Duodenal mucosa (tissue), 2 donors: ENCODE measurements at regions not wholly inside any gene's neighbourhood (a gene's known extent, or its start where the extent isn't known, plus 50 kb on each side); places are given as distances from the start of the nearest gene placed in this dataset.

Source experiments
- H3K27ac ChIP-seq: one replicate; pipeline ENCODE4 v1.7.0; 2013; ENCODE audit warnings: low read depth, low read length
- H3K27me3 ChIP-seq, 2 donors: one replicate each; pipeline ENCODE4 v1.7.0; 2013; ENCODE audit warnings: low read length in 2 of 2, control low read depth in 1 of 2; ENCODE audit not compliant: insufficient read depth in 2 of 2, control insufficient read depth in 1 of 2
- H3K36me3 ChIP-seq, 2 donors: one replicate each; pipeline ENCODE4 v1.7.0; 2013; ENCODE audit warnings: low read length in 2 of 2, control low read depth in 1 of 2; ENCODE audit not compliant: insufficient read depth in 2 of 2, control insufficient read depth in 1 of 2
- H3K4me1 ChIP-seq, 2 donors: one replicate each; pipeline ENCODE4 v1.7.0; 2013; ENCODE audit warnings: low read length in 2 of 2, control low read depth in 1 of 2; ENCODE audit not compliant: insufficient read depth in 2 of 2, control insufficient read depth in 1 of 2
- H3K4me3 ChIP-seq, 2 donors: one replicate each; pipeline ENCODE4 v1.7.0; 2013; ENCODE audit warnings: low read length in 2 of 2, low read depth in 1 of 2
- H3K9ac ChIP-seq, 2 donors: one replicate each; pipeline ENCODE4 v1.7.0; 2013; ENCODE audit warnings: low read length in 2 of 2, low read depth in 1 of 2
- H3K9me3 ChIP-seq, 2 donors: one replicate each; pipeline ENCODE4 v1.7.0; 2013; ENCODE audit warnings: low read length in 2 of 2, control low read depth in 1 of 2; ENCODE audit not compliant: control insufficient read depth in 1 of 2

DNA sequence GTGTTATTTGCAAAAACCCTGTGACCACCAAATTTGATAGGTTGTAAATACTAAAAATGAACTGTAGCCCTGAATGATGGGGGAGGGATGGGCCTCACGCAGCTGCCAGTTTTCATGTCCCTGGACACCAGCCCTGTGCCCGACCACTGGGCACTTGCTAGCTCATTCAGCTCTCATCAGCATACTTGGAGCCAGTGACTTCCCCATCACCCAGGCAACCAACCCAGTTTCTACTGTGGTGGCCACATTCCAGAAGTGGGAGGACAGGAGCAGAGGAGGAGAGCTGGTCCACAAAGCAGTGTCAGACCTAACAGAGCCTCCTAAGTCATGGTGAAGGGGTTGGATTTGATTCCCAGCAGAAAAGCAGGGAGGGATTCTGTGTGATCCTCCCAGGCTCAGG, 128.2 kb downstream of the CPEB2 start:
- Histone ChIP-seq H3K4me3 (no peak overlapping the region), H3K9me3 (no peaks in the 10 kb centered on the region), H3K27ac (no peak overlapping the region), H3K9ac (no peak overlapping the region), H3K27me3 (no peaks in the 10 kb centered on the region), H3K4me1 (no peaks in the 10 kb centered on the region), H3K36me3 (no peaks in the 10 kb centered on the region)

GRCh38 chr4:15131551-15131950, 129.3 kb downstream of the CPEB2 start:
- no peaks in the 10 kb centered on the region for H3K36me3 ChIP-seq
- H3K27me3 ChIP-seq: no peaks in the 10 kb centered on the region
- H3K9ac ChIP-seq: no peak overlapping the region
- no peaks in the 10 kb centered on the region for H3K4me1 ChIP-seq
- H3K27ac ChIP-seq: no peak overlapping the region
- no peak overlapping the region for H3K4me3 ChIP-seq
- H3K9me3 ChIP-seq: peaks cover 0 to 2% of the 10 kb centered on the region in 2 donors

DNA sequence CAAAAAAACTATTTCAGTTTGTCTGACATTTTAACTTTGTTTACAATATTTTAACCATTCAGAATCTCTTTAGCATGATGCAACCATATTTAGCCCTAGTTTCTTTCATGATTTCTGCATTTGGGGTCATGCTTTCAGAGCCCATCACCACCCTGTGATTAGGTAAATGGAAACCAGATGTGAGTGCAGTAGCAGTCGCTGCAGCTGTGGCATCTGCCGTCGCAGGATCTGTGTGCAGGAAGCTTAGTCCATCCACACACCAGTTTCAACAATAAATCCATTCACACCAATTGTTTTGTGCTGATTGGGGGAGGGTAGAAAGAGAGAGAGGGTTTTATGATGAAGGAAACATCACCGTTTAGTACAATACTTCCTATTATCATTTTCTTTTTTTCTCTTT, 130.5 kb downstream of the CPEB2 start:
- Histone ChIP-seq H3K27ac (no peak overlapping the region), H3K36me3 (no peaks in the 10 kb centered on the region), H3K4me3 (no peak overlapping the region), H3K27me3 (no peaks in the 10 kb centered on the region), H3K4me1 (no peaks in the 10 kb centered on the region), H3K9me3 (peaks cover 2 to 8% of the 10 kb centered on the region in 2 donors), H3K9ac (no peak overlapping the region)

DNA sequence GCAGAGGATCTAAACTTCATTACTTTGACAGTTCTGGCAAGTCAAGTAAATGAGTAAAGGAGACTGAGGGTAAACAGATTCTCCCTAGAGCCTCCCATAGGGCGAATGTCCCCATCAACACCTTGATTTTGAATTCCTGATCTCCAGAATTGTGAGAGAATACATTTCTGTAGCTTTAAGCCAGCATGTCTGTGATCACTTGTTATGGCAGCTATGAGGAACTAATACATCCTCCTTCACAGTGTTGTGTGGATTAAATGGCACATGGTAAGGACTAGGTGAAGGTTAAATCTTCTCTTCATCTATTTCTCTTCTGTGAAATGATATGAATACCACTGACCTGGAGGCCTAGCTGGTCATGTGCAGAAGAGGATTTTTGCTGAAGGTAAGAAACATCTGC, 137.3 kb downstream of the CPEB2 start:
- no peaks in the 10 kb centered on the region for H3K27me3 ChIP-seq
- no peak overlapping the region for H3K4me3 ChIP-seq
- peaks cover 2 to 8% of the 10 kb centered on the region in 2 donors for H3K9me3 ChIP-seq
- H3K36me3 ChIP-seq: no peaks in the 10 kb centered on the region
- H3K9ac ChIP-seq: no peak overlapping the region
- no peaks in the 10 kb centered on the region for H3K4me1 ChIP-seq
- no peak overlapping the region for H3K27ac ChIP-seq

- H3K27ac ChIP-seq: no peak overlapping the region
- H3K27me3 ChIP-seq: peaks cover 0 to 5% of the 10 kb centered on the region in 2 donors
- no peaks in the 10 kb centered on the region for H3K36me3 ChIP-seq
Observed at GRCh38 chr4:15142201-15142600, 139.9 kb downstream of the CPEB2 start.

GRCh38 chr4:15143551-15143950, 141.3 kb downstream of the CPEB2 start:
- Histone ChIP-seq H3K9ac (no peak overlapping the region), H3K9me3 (no peaks in the 10 kb centered on the region), H3K4me3 (no peak overlapping the region), H3K36me3 (no peaks in the 10 kb centered on the region), H3K27ac (no peak overlapping the region), H3K27me3 (peaks cover 0 to 5% of the 10 kb centered on the region in 2 donors), H3K4me1 (no peaks in the 10 kb centered on the region)

More at GRCh38 chr4:15142201-15142600, 139.9 kb downstream of the CPEB2 start:
- no peak overlapping the region for H3K4me3 ChIP-seq
- H3K4me1 ChIP-seq: no peaks in the 10 kb centered on the region
- no peak overlapping the region for H3K9ac ChIP-seq
- no peaks in the 10 kb centered on the region for H3K9me3 ChIP-seq

DNA sequence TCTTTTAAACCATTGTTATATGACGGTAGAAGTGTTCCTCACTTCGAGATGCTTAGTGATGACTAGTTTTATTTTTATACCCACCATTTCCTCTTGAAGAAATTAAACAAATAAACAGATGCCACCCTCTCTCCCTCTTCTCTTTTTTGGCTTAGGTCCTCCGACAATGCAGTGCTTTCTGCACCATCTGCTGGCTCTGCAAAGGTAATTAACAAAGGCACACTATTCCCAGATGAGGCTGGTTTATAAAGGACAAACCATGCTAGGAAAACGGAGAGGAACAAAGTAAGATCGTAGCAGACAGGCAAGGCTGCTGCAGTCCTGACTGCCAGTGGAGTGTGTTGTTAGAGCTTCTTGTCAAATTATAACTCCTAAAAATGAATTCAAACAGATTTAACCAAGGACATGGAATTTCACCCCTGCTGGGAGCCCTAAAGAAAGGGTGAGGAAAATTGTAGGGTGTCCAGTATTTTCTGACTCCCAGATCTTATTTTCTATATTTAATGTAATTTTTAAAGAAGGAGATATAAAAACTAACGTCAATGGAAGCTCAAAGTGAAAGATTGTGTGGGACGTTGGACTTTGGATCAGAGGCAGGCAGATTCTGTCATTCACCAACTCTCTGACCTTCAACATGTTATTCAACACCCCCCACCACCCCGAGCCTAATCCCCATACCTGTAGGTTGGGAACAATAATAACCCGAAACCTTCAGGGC, 142.1 kb downstream of the CPEB2 start:
- H3K4me1 ChIP-seq: no peaks in the 10 kb centered on the region
- H3K9me3 ChIP-seq: no peaks in the 10 kb centered on the region
- H3K27me3 ChIP-seq: peaks cover 0 to 5% of the 10 kb centered on the region in 2 donors
- H3K36me3 ChIP-seq: no peaks in the 10 kb centered on the region
- H3K27ac ChIP-seq: no peak overlapping the region
- H3K9ac ChIP-seq: no peak overlapping the region
- H3K4me3 ChIP-seq: no peak overlapping the region

GRCh38 chr4:15144967-15145295, 142.7 kb downstream of the CPEB2 start:
- no peaks in the 10 kb centered on the region for H3K9me3 ChIP-seq
- H3K4me3 ChIP-seq: no peak overlapping the region
- H3K27ac ChIP-seq: no peak overlapping the region
- no peak overlapping the region for H3K9ac ChIP-seq
- H3K27me3 ChIP-seq: peaks cover 0 to 5% of the 10 kb centered on the region in 2 donors
- no peaks in the 10 kb centered on the region for H3K4me1 ChIP-seq
- no peaks in the 10 kb centered on the region for H3K36me3 ChIP-seq

GRCh38 chr4:15145709-15146108, 143.4 kb downstream of the CPEB2 start:
- Histone ChIP-seq H3K9ac (no peak overlapping the region), H3K4me1 (no peaks in the 10 kb centered on the region), H3K27ac (no peak overlapping the region), H3K36me3 (no peaks in the 10 kb centered on the region), H3K4me3 (no peak overlapping the region), H3K9me3 (no peaks in the 10 kb centered on the region), H3K27me3 (peaks cover 0 to 5% of the 10 kb centered on the region in 2 donors)

- no peak overlapping the region for H3K27ac ChIP-seq
- no peaks in the 10 kb centered on the region for H3K4me1 ChIP-seq
- no peaks in the 10 kb centered on the region for H3K9me3 ChIP-seq
- no peak overlapping the region for H3K9ac ChIP-seq
- H3K36me3 ChIP-seq: no peaks in the 10 kb centered on the region
- no peak overlapping the region for H3K4me3 ChIP-seq
- peaks cover 0 to 5% of the 10 kb centered on the region in 2 donors for H3K27me3 ChIP-seq
Observed at GRCh38 chr4:15147714-15148113, 145.4 kb downstream of the CPEB2 start.
